ENCODE measurements at regions not wholly inside any gene's neighbourhood (a gene's known extent, or its start where the extent isn't known, plus 50 kb on each side); places are given as distances from the start of the nearest gene placed in this dataset.
"Not testable (repeated sequence)": the region's sequence is repeated elsewhere in the genome, so short reads cannot be mapped to it uniquely, and the experiment has no call there.

- ATAC-seq (no peak), DNase-seq (no peak)
- H3K4me1 ChIP-seq: no peaks in the 10 kb centered on the region
- no peaks in the 10 kb centered on the region for H3K36me3 ChIP-seq
- peaks cover 25% of the 10 kb centered on the region for H3K9me3 ChIP-seq
- H3K27me3 ChIP-seq (ENCODE audit: low read depth): no peaks in the 10 kb centered on the region
- intact Hi-C loops (cut with DNase I): no loop called here
- no peak overlapping the region for H3K4me3 ChIP-seq
- no peak for TF ChIP-seq CTCF (IDR thresholded peaks at IDR 0.05)
- H3K27ac ChIP-seq: no peak overlapping the region
Observed at GRCh38 chr6:77273929-77274328, 189.4 kb downstream of the HTR1B start.

GRCh38 chr6:77264970-77265369 is 198.3 kb downstream of the HTR1B start:
- Histone ChIP-seq H3K9me3 (no peaks in the 10 kb centered on the region), H3K4me3 (no peak overlapping the region), H3K27me3 (ENCODE audit: low read depth) (no peaks in the 10 kb centered on the region), H3K4me1 (no peaks in the 10 kb centered on the region), H3K36me3 (no peaks in the 10 kb centered on the region), H3K27ac (no peak overlapping the region)
- ATAC-seq (no peak), DNase-seq (no peak)
- TF ChIP-seq CTCF (IDR thresholded peaks at IDR 0.05): no peak
- intact Hi-C loops (cut with DNase I): no loop called here

- Histone ChIP-seq H3K27ac (no peak overlapping the region), H3K36me3 (no peaks in the 10 kb centered on the region), H3K9me3 (no peaks in the 10 kb centered on the region), H3K4me3 (no peak overlapping the region), H3K4me1 (no peaks in the 10 kb centered on the region), H3K27me3 (ENCODE audit: low read depth) (no peaks in the 10 kb centered on the region)
- TF ChIP-seq CTCF (IDR thresholded peaks at IDR 0.05): no peak
- ATAC-seq (no peak), DNase-seq (no peak)
- intact Hi-C loops (cut with DNase I): no loop called here
Observed at GRCh38 chr6:77263003-77263402, 200.3 kb downstream of the HTR1B start.

GRCh38 chr6:77251801-77252200 is 211.5 kb downstream of the HTR1B start:
- H3K36me3 ChIP-seq; H3K4me3 ChIP-seq; intact Hi-C loops (cut with DNase I): not testable (repeated sequence)

GRCh38 chr6:77249560-77249959 is 213.7 kb downstream of the HTR1B start:
- intact Hi-C loops (cut with DNase I): no loop called here
- Histone ChIP-seq H3K36me3 (no peaks in the 10 kb centered on the region), H3K9me3 (no peaks in the 10 kb centered on the region), H3K4me1 (no peaks in the 10 kb centered on the region), H3K27ac (no peak overlapping the region), H3K4me3 (no peak overlapping the region), H3K27me3 (ENCODE audit: low read depth) (no peaks in the 10 kb centered on the region)
- DNase-seq (no peak), ATAC-seq (no peak)
- no peak for TF ChIP-seq CTCF (IDR thresholded peaks at IDR 0.05)

More at GRCh38 chr6:77251801-77252200, 211.5 kb downstream of the HTR1B start:
- not testable (repeated sequence) for DNase-seq; H3K4me1 ChIP-seq; H3K27ac ChIP-seq; H3K27me3 ChIP-seq (ENCODE audit: low read depth); ATAC-seq; H3K9me3 ChIP-seq

GRCh38 chr6:77245026-77245425 is 218.3 kb downstream of the HTR1B start:
- Histone ChIP-seq H3K36me3 (no peaks in the 10 kb centered on the region), H3K27ac (no peak overlapping the region), H3K27me3 (ENCODE audit: low read depth) (no peaks in the 10 kb centered on the region), H3K4me3 (no peak overlapping the region), H3K4me1 (no peaks in the 10 kb centered on the region), H3K9me3 (no peaks in the 10 kb centered on the region)
- no peak for DNase-seq
- intact Hi-C loops (cut with DNase I): no loop called here
- no peak for TF ChIP-seq CTCF (IDR thresholded peaks at IDR 0.05)
- ATAC-seq: no peak
